IPS DF 6.9 (cell line): ENCODE measurements at regions not wholly inside any gene's neighbourhood (a gene's known extent, or its start where the extent isn't known, plus 50 kb on each side); places are given as distances from the start of the nearest gene placed in this dataset.

ENCODE experiments used
- DNase-seq: peaks from one replicate; pipeline ENCODE4 v3.0.0-alpha.2; 2013; ENCODE audit warnings: low read depth, low spot score
- H3K27ac ChIP-seq: one replicate; pipeline ENCODE4 v1.5.1; 2013; ENCODE audit warnings: low read length, control low read depth
- H3K27me3 ChIP-seq: 2 replicates; pipeline ENCODE4 v1.6.1; 2013; ENCODE audit warnings: mild to moderate bottlenecking, low read length; ENCODE audit not compliant: control insufficient read depth, insufficient read depth
- H3K36me3 ChIP-seq: 2 replicates; pipeline ENCODE4 v1.6.1; 2013; ENCODE audit warnings: low read length; ENCODE audit not compliant: control insufficient read depth, insufficient read depth
- H3K4me1 ChIP-seq: 2 replicates; pipeline ENCODE4 v1.6.1; 2013; ENCODE audit warnings: low read length; ENCODE audit not compliant: control insufficient read depth, insufficient read depth
- H3K4me3 ChIP-seq: 2 replicates; pipeline ENCODE4 v1.5.1; 2013; ENCODE audit warnings: mild to moderate bottlenecking, low read length
- H3K9me3 ChIP-seq: 2 replicates; pipeline ENCODE4 v1.6.1; 2013; ENCODE audit warnings: low read length, inconsistent platforms; ENCODE audit not compliant: control insufficient read depth, insufficient read depth
- WGBS: extraction: QIAGEN DNeasy Blood & Tissue Kit; methylation state at CpG from one replicate; pipeline ENCODE4 v1.1.7; 2013; ENCODE audit warnings: mixed read lengths, missing lambda C conversion rate; ENCODE audit not compliant: insufficient read length, insufficient coverage; 5-methylcytosine and 5-hydroxymethylcytosine counted together

DNA sequence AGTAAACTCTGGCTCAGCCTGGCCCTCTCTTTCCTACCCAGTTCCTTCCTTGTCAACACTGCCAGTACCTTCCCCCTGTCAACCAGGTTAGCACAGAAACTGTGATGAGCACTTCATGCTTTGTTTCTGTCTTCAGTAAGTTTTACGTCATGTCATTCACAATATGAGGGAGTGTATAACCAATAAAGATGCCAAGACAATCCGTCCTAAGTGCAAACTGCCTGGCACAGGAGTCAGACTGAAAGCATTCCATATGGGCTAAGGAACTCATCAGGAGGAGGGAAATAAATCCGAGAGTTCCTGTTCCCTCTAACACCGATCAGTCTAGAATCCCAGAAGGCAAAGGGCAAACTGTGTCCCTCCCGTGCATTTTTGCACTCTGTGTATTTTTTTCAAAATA is 507.2 kb downstream of the CMPK2 start:
- no peaks in the 10 kb centered on the region for H3K27me3 ChIP-seq
- H3K4me3 ChIP-seq: no peak overlapping the region
- no peaks in the 10 kb centered on the region for H3K4me1 ChIP-seq
- no peaks in the 10 kb centered on the region for H3K36me3 ChIP-seq
- no peak overlapping the region for H3K27ac ChIP-seq
- DNase-seq: no peak
- no CpG with 5 or more reads among the region's 5 CpGs for WGBS
- H3K9me3 ChIP-seq: no peaks in the 10 kb centered on the region

DNA sequence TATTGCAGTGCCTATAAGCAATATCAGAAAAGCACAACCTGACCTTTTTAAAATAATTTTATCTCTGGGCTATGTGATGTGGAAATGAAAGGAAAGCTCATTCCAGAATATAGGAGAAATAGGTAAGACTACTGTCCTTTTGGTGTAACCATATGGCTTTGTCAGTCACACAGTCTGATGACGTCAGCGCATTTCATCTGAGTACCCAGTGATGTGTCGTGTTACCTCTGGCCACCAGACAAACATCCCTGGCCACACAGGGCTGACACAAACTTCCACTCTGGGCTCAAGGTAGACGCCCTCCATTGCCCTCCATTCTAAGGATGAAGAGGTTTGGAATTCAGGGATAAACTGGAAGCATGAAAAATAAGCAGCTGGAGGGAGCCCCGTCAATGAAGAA is 506.7 kb downstream of the CMPK2 start:
- H3K27me3 ChIP-seq: no peaks in the 10 kb centered on the region
- no peaks in the 10 kb centered on the region for H3K4me1 ChIP-seq
- H3K36me3 ChIP-seq: no peaks in the 10 kb centered on the region
- DNase-seq: no peak
- no peak overlapping the region for H3K4me3 ChIP-seq
- H3K9me3 ChIP-seq: no peaks in the 10 kb centered on the region
- H3K27ac ChIP-seq: no peak overlapping the region
- WGBS: no CpG with 5 or more reads among the region's 5 CpGs

DNA sequence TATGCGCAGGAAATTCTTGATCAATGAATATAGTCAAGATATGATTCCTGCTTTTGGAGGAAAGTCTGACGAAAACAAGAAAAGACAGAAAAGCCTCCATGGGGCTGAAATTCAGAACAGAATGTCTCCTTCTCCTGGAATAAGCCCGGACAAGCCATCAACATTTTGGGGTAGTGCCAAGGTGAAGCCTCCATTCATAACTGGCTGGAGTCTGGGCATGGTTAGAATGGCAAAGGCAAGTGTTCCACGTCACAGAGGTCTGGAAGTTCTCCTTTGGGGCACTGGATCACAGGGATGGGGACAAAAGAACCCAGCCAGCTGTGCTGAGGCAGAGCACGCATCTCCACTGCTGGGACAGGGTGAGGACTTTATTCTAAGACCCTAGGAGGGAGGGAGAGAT is 505.7 kb downstream of the CMPK2 start:
- DNase-seq: no peak
- H3K36me3 ChIP-seq: no peaks in the 10 kb centered on the region
- H3K4me3 ChIP-seq: no peak overlapping the region
- no CpG with 5 or more reads among the region's 5 CpGs for WGBS
- H3K4me1 ChIP-seq: no peaks in the 10 kb centered on the region
- no peak overlapping the region for H3K27ac ChIP-seq
- H3K9me3 ChIP-seq: no peaks in the 10 kb centered on the region
- H3K27me3 ChIP-seq: no peaks in the 10 kb centered on the region

DNA sequence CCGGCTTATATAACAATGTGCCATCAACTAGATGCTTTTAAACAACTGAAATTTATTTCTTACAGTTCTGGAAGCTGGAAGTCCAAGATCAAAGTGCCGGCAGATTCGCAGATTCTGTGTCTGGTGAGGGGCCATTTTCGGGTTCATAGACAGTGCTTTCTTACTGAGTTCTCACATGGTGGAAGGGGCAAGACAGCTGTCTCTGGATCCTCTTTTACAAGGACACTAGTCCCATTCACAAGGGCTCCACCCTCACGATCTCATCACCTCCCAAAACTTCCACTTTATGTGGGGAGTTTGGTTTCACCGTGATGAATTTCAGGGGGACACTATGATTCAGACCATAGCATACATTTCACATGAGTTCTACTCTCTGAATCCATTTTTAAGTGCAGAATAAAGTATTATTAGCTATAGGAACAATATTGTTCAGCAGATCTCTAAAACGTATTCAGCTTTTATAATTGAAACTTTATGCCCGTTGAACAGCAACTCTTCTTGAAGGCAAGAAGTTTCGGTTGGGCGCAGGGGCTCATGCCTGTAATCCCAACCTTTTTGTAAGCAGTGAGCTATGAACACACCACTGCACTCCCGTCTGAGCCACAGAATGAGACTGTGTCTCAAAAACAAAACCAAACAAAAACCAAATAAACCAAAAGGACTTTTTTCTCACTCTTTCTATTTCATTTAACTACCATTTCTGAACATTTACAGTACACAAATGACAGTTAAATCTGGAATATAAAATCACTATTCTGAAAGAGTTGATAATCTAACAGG is 502.8 kb downstream of the CMPK2 start:
- Histone ChIP-seq H3K27ac (no peak overlapping the region), H3K36me3 (no peaks in the 10 kb centered on the region), H3K9me3 (no peaks in the 10 kb centered on the region), H3K4me1 (no peaks in the 10 kb centered on the region), H3K4me3 (no peak overlapping the region), H3K27me3 (no peaks in the 10 kb centered on the region)
- no CpG with 5 or more reads among the region's 11 CpGs for WGBS
- no peak for DNase-seq

DNA sequence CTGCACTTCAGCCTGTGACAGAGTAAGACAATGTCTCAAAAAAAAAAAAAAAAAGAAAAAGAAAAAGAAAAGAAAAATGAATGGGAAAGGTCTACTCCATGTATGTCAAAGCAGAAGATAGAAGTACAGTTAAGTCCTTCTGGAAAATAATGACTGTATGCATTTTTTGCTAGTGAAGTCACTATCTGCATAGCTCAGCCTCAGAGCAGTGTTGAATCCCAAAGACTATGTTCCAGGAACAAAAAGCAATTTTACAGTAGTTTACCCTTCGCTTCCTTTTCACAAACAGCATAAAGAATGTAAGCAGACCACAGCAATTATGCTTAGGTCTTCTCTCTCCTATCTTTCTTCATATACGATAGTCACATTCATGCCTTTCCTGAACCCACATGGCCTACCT is 497.4 kb downstream of the CMPK2 start:
- Histone ChIP-seq H3K4me3 (no peak overlapping the region), H3K27me3 (no peaks in the 10 kb centered on the region), H3K4me1 (no peaks in the 10 kb centered on the region), H3K36me3 (no peaks in the 10 kb centered on the region), H3K27ac (no peak overlapping the region), H3K9me3 (no peaks in the 10 kb centered on the region)
- WGBS: no CpG with 5 or more reads among the region's 2 CpGs
- no peak for DNase-seq

DNA sequence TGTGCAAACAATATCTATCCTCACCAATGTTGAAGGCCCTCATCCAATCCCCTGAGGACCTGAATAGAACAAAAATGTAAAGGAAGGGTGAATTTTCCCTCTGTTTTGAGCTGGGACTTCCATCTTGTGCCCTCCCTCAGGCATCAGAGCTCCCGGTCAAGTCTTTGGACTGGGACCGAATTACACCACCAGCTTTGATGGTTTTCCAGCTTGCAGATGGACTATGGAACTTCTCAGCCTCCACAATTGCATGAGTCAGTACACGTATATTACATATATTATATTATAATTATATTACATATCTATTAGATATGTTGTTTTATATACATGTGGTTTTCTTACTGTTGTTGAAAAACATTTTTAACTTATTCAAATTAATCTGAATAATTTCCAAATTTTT is 496.4 kb downstream of the CMPK2 start:
- H3K4me3 ChIP-seq: no peak overlapping the region
- no peak overlapping the region for H3K27ac ChIP-seq
- no CpG with 5 or more reads among the region's 3 CpGs for WGBS
- H3K36me3 ChIP-seq: no peaks in the 10 kb centered on the region
- H3K4me1 ChIP-seq: no peaks in the 10 kb centered on the region
- H3K27me3 ChIP-seq: no peaks in the 10 kb centered on the region
- DNase-seq: no peak
- H3K9me3 ChIP-seq: no peaks in the 10 kb centered on the region

DNA sequence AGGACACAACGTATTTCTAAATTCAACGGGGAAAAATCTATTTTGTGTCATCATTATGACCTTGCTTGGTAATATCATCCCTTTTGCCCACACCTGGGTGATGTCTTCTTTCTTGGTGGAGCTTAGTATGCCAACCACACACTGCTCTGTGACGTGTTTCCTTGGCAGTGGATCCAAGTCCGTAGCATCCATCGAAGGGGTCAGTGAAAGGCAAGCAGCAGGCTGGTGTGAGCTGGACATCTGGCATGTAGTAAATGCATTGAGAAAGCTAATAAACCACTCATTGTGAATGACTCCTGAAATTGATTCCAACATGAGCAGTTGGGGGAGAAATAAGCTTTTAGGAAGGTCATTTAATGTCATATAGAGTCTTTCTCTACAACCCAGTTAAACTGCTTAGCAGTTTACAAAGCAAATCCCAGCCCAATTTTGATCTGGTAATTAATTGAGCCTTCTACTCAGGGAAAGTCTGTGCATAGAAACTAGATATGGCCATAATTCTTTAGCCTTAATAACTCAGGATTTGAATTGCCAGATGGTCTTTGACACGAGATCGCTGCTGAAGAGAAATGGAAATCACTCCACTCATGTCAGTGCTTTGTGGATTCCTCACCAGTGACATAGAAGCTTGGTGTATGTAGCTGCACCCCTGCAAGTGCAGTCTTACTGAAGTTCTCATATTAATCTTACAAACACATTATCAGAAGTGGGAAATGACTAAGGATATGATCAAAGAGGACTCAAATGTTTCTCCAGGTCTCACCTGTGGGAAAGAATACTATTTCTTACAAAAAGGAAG is 494.8 kb downstream of the CMPK2 start:
- no peaks in the 10 kb centered on the region for H3K36me3 ChIP-seq
- no peak overlapping the region for H3K27ac ChIP-seq
- WGBS: no CpG with 5 or more reads among the region's 7 CpGs
- H3K4me1 ChIP-seq: no peaks in the 10 kb centered on the region
- DNase-seq: no peak
- no peaks in the 10 kb centered on the region for H3K27me3 ChIP-seq
- no peak overlapping the region for H3K4me3 ChIP-seq
- no peaks in the 10 kb centered on the region for H3K9me3 ChIP-seq

DNA sequence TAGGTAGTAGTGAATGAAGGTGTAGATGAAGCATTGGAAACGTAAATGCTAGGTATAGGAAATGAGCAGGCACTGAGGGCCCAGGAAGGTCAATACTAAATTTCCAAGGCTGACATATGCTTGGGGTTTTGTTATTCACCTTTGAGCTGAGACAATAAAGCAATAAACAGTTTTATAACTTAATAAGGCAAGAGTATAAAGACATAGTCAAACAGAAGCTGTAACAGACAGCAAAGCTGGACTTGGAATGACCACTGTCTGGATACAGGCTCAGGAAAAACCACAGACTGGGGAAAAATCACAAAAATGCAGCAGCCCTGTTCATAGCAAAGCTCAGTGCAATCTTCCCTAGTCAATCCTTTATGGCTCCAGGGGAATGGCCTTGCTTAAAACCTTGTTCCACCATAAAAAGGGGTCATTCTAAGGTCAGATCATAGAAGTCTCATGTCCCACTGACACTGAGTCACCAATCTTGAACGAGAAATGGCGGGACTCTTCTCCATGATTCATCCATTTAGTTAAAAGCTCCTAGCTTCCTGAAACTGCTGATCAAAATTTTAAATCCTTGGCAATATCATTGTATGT is 493.3 kb downstream of the CMPK2 start:
- WGBS: 100% methylated on average over 1 of the region's 3 CpGs
- DNase-seq: no peak
- no peak overlapping the region for H3K27ac ChIP-seq
- no peaks in the 10 kb centered on the region for H3K9me3 ChIP-seq
- H3K27me3 ChIP-seq: no peaks in the 10 kb centered on the region
- H3K4me1 ChIP-seq: no peaks in the 10 kb centered on the region
- no peak overlapping the region for H3K4me3 ChIP-seq
- H3K36me3 ChIP-seq: no peaks in the 10 kb centered on the region

DNA sequence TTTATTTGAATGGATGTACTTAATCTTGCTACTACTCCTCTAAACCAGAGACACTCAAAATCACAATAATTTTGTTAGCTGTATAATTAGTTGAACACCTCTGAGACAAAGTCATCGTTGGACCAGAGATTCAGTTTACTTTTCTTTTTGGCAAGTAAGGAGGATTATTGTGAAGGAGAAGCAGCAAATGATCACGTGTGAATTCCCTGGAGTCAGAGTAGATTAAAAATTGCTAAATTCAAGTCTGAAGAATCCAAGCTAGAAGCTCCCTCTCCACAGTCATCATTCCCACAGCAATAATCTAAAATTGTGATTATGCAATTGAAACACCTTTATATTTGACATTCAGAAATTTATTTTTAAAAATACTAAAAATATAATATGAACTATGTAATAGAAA is 484.4 kb downstream of the CMPK2 start:
- Histone ChIP-seq H3K27ac (no peak overlapping the region), H3K36me3 (no peaks in the 10 kb centered on the region), H3K27me3 (no peaks in the 10 kb centered on the region), H3K4me3 (no peak overlapping the region), H3K4me1 (no peaks in the 10 kb centered on the region), H3K9me3 (no peaks in the 10 kb centered on the region)
- WGBS: no CpG with 5 or more reads among the region's 2 CpGs
- no peak for DNase-seq

DNA sequence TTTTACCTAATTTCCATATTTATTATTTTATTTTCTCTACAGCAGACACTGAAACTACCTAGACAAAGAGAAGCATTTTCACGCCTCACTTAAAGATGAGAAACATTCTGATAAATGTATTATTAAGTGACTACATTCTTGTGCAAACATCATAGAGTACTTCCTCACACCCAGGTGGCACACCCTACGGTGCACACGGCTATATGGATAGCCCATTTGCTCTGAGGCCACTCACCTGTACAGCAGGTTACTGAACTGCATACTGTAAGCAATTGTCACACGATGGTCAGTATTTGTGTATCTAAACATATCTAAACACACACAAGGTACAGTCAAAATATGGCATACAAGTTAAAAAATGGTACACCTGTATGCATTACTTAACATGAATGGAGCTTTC is 481.4 kb downstream of the CMPK2 start:
- Histone ChIP-seq H3K9me3 (no peaks in the 10 kb centered on the region), H3K4me1 (no peaks in the 10 kb centered on the region), H3K4me3 (no peak overlapping the region), H3K27ac (no peak overlapping the region), H3K27me3 (no peaks in the 10 kb centered on the region), H3K36me3 (no peaks in the 10 kb centered on the region)
- DNase-seq: no peak
- WGBS: no CpG with 5 or more reads among the region's 4 CpGs
